ENCODE measurements at regions not wholly inside any gene's neighbourhood (a gene's known extent, or its start where the extent isn't known, plus 50 kb on each side); places are given as distances from the start of the nearest gene placed in this dataset.
"Not testable (repeated sequence)": the region's sequence is repeated elsewhere in the genome, so short reads cannot be mapped to it uniquely, and the experiment has no call there.

DNA sequence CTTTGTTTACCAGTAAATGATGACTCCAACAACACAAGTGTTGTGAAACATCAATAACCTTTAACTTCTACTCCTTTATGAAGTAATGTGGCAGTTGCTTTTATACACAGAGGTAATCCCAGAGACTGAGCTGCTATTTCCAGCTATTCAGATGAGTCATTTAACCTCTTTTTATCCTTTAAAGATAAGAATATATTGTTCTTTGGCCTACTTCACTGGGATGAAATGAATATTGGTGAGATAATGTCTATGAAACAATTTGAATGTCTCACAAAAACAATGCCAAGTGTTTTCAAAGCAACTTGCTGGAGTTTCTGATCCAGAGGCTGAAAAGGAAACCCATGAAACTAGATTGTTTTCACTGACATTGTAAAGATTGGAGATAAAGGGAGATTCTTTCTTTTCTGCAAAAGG, 564.4 kb upstream of the LUZP2 start:
- Histone ChIP-seq H3K27me3 (ENCODE audit: control insufficient read depth, low read length) (no peaks in the 10 kb centered on the region), H3K9me3 (ENCODE audit: control insufficient read depth, insufficient read depth, low read length) (no peaks in the 10 kb centered on the region), H3K4me3 (ENCODE audit: low read length) (no peak overlapping the region), H3K79me2 (ENCODE audit: control insufficient read depth, low read length) (no peaks in the 10 kb centered on the region), H4K20me1 (ENCODE audit: control insufficient read depth, insufficient read depth, low read depth, low read length) (no peaks in the 10 kb centered on the region), H3K4me1 (ENCODE audit: control insufficient read depth, low read length) (no peaks in the 10 kb centered on the region), H3K36me3 (ENCODE audit: control insufficient read depth, low read length) (no peaks in the 10 kb centered on the region), H3K4me2 (ENCODE audit: low read length) (no peak overlapping the region), H3K27ac (ENCODE audit: low read depth, low read length) (no peak overlapping the region), H3F3A (ENCODE audit: control insufficient read depth, insufficient read depth) (no peaks in the 10 kb centered on the region), H3K9me2 (replicated peaks; ENCODE audit: control insufficient read depth, low read length) (no peaks in the 10 kb centered on the region)
- TF ChIP-seq, protein P1, sequence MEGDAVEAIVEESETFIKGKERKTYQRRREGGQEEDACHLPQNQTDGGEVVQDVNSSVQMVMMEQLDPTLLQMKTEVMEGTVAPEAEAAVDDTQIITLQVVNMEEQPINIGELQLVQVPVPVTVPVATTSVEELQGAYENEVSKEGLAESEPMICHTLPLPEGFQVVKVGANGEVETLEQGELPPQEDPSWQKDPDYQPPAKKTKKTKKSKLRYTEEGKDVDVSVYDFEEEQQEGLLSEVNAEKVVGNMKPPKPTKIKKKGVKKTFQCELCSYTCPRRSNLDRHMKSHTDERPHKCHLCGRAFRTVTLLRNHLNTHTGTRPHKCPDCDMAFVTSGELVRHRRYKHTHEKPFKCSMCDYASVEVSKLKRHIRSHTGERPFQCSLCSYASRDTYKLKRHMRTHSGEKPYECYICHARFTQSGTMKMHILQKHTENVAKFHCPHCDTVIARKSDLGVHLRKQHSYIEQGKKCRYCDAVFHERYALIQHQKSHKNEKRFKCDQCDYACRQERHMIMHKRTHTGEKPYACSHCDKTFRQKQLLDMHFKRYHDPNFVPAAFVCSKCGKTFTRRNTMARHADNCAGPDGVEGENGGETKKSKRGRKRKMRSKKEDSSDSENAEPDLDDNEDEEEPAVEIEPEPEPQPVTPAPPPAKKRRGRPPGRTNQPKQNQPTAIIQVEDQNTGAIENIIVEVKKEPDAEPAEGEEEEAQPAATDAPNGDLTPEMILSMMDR (IDR thresholded peaks at IDR 0.05; ENCODE audit: low read depth, low read length, poor library complexity, severe bottlenecking): no peak
- no peak for TF ChIP-seq EZH2phosphoT487 (IDR thresholded peaks at IDR 0.05; ENCODE audit: borderline replicate concordance, low read length)

DNA sequence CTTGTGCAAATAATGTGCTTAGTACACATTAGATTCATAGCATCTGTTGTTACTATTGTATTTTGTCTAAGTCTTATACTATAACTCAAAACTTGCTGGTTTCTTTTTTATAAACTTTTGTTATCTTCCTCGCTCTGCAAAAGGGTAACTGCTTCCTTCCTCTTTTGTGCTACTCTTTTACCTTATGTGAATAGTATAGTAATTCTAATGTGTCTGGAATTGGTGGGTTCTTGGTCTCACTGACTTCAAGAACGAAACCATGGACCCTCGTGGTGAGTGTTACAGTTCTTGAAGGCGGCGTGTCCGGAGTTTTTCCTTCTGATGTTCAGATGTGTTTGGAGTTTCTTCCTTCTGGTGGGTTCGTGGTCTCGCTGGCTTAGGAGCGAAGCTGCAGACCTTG, 563.1 kb upstream of the LUZP2 start:
- Histone ChIP-seq H3K9me3 (ENCODE audit: control insufficient read depth, insufficient read depth, low read length) (no peaks in the 10 kb centered on the region), H3K27me3 (ENCODE audit: control insufficient read depth, low read length) (no peaks in the 10 kb centered on the region), H3K4me3 (ENCODE audit: low read length) (no peak overlapping the region), H3K79me2 (ENCODE audit: control insufficient read depth, low read length) (no peaks in the 10 kb centered on the region), H4K20me1 (ENCODE audit: control insufficient read depth, insufficient read depth, low read depth, low read length) (no peaks in the 10 kb centered on the region), H3F3A (ENCODE audit: control insufficient read depth, insufficient read depth) (no peaks in the 10 kb centered on the region), H3K4me1 (ENCODE audit: control insufficient read depth, low read length) (no peaks in the 10 kb centered on the region), H3K36me3 (ENCODE audit: control insufficient read depth, low read length) (no peaks in the 10 kb centered on the region), H3K4me2 (ENCODE audit: low read length) (no peak overlapping the region), H3K9me2 (replicated peaks; ENCODE audit: control insufficient read depth, low read length) (no peaks in the 10 kb centered on the region), H3K27ac (ENCODE audit: low read depth, low read length) (no peak overlapping the region)
- no peak for TF ChIP-seq EZH2phosphoT487 (IDR thresholded peaks at IDR 0.05; ENCODE audit: borderline replicate concordance, low read length)
- TF ChIP-seq, protein P1 (IDR thresholded peaks at IDR 0.05; ENCODE audit: low read depth, low read length, poor library complexity, severe bottlenecking): no peak

DNA sequence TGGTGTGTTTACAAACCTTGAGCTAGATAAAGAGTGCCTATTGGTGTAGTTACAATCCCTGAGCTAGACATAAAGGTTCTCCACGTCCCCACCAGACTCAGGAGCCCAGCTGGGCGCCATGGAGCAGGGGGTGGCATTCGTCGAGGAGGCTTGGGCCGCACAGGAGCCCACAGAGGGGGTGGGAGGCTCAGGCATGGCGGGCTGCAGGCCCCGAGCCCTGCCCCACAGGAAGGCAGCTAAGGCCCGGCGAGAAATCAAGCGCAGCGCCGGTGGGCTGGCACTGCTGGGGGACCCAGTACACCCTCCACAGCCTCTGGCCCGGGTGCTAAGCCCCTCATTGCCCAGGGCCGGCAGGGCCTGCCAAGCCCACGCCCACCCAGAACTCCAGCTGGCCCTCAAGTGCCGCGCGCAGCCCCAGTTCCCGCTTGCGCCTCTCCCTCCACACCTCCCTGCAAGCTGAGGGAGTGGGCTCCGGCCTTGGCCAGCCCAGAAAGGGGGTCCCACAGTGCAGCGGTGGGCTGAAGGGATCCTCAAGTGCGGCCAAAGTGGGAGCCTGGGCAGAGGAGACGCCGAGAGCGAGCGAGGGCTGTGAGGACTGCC, 562.1 kb upstream of the LUZP2 start:
- not testable (repeated sequence) for H3K4me2 ChIP-seq (ENCODE audit: low read length); H3K9me2 ChIP-seq (replicated peaks; ENCODE audit: control insufficient read depth, low read length); H3K27me3 ChIP-seq (ENCODE audit: control insufficient read depth, low read length); H3F3A ChIP-seq (ENCODE audit: control insufficient read depth, insufficient read depth); H3K36me3 ChIP-seq (ENCODE audit: control insufficient read depth, low read length); H4K20me1 ChIP-seq (ENCODE audit: control insufficient read depth, insufficient read depth, low read depth, low read length); H3K27ac ChIP-seq (ENCODE audit: low read depth, low read length); H3K9me3 ChIP-seq (ENCODE audit: control insufficient read depth, insufficient read depth, low read length); H3K79me2 ChIP-seq (ENCODE audit: control insufficient read depth, low read length); H3K4me1 ChIP-seq (ENCODE audit: control insufficient read depth, low read length); H3K4me3 ChIP-seq (ENCODE audit: low read length)

DNA sequence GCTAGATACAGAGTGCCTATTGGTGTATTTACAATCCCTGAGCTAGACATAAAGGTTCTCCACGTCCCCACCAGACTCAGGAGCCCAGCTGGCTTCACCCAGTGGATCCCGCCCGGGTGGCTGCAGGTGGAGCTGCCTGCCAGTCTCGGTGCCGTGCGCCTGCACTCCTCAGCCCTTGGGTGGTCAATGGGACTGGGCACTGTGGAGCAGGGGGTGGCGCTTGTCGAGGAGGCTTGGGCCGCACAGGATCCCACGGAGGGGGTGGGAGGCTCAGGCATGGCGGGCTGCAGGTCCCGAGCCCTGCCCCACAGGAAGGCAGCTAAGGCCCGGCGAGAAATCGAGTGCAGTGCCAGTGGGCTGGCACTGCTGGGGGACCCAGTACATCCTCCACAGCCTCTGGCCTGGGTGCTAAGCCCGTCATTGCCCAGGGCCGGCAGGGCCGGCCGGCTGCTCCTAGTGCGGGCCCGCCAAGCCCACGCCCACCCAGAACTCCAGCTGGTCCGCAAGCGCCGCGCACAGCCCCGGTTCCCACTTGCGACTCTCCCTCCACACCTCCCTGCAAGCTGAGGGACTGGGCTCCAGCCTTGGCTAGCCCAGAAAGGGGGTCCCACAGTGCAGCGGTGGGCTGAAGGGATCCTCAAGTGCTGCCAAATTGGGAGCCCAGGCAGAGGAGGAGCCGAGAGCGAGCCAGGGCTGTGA, 554.6 kb upstream of the LUZP2 start:
- H3K4me2 ChIP-seq (ENCODE audit: low read length); H3K4me1 ChIP-seq (ENCODE audit: control insufficient read depth, low read length); H3K79me2 ChIP-seq (ENCODE audit: control insufficient read depth, low read length); H4K20me1 ChIP-seq (ENCODE audit: control insufficient read depth, insufficient read depth, low read depth, low read length); H3K4me3 ChIP-seq (ENCODE audit: low read length); H3F3A ChIP-seq (ENCODE audit: control insufficient read depth, insufficient read depth); H3K27me3 ChIP-seq (ENCODE audit: control insufficient read depth, low read length); H3K9me3 ChIP-seq (ENCODE audit: control insufficient read depth, insufficient read depth, low read length); H3K36me3 ChIP-seq (ENCODE audit: control insufficient read depth, low read length); H3K27ac ChIP-seq (ENCODE audit: low read depth, low read length); H3K9me2 ChIP-seq (replicated peaks; ENCODE audit: control insufficient read depth, low read length): not testable (repeated sequence)

All from DOHH2 (cell line).